GM18867 (cell line): ENCODE measurements at regions not wholly inside any gene's neighbourhood (a gene's known extent, or its start where the extent isn't known, plus 50 kb on each side); places are given as distances from the start of the nearest gene placed in this dataset.
"Not testable (repeated sequence)": the region's sequence is repeated elsewhere in the genome, so short reads cannot be mapped to it uniquely, and the experiment has no call there.

Experiments
- ATAC-seq: cut with Tn5 transposase; IDR thresholded peaks from one replicate; pipeline ENCODE4 v1.9.1; 2021; ENCODE audit warnings: mild to moderate bottlenecking, moderate library complexity; ENCODE audit not compliant: unreplicated experiment

GRCh38 chr11:122404571-122404970 is 251.0 kb upstream of the UBASH3B start:
- ATAC-seq, result no peak

GRCh38 chr11:122401581-122401980 is 253.9 kb upstream of the UBASH3B start:
- ATAC-seq, result not testable (repeated sequence)

GRCh38 chr11:122399375-122399774 is 256.1 kb upstream of the UBASH3B start:
- peak; percentile 75 for ATAC-seq

GRCh38 chr11:122398851-122399250 is 256.7 kb upstream of the UBASH3B start:
- ATAC-seq, result no peak

- ATAC-seq, result peak; percentile 60
Measured at GRCh38 chr11:122398167-122398566, 257.4 kb upstream of the UBASH3B start.

GRCh38 chr11:122395282-122395681 is 260.2 kb upstream of the UBASH3B start:
- no peak for ATAC-seq

- no peak for ATAC-seq
Measured at GRCh38 chr11:122394313-122394712, 261.2 kb upstream of the UBASH3B start.

- ATAC-seq, result no peak
Measured at GRCh38 chr11:122393209-122393860, 262.2 kb upstream of the UBASH3B start.

GRCh38 chr11:122392508-122392907 is 263.0 kb upstream of the UBASH3B start:
- ATAC-seq, result no peak

- ATAC-seq, result no peak
Measured at GRCh38 chr11:122391049-122391448, 264.5 kb upstream of the UBASH3B start.

- no peak for ATAC-seq
Measured at GRCh38 chr11:122383186-122383585, 267.2 kb upstream of the BLID start.

- peak; percentile 98 for ATAC-seq
Measured at GRCh38 chr11:122375687-122376399, 259.8 kb upstream of the BLID start.

GRCh38 chr11:122368796-122369195 is 252.8 kb upstream of the BLID start:
- ATAC-seq, result no peak

GRCh38 chr11:122367809-122368231 is 251.8 kb upstream of the BLID start:
- no peak for ATAC-seq

- ATAC-seq, result no peak
Measured at GRCh38 chr11:122365610-122366360, 249.8 kb upstream of the BLID start.

- ATAC-seq, result no peak
Measured at GRCh38 chr11:122363296-122363695, 247.3 kb upstream of the BLID start.

GRCh38 chr11:122362381-122362780 is 246.4 kb upstream of the BLID start:
- no peak for ATAC-seq

GRCh38 chr11:122360875-122361274 is 244.9 kb upstream of the BLID start:
- no peak for ATAC-seq

- no peak for ATAC-seq
Measured at GRCh38 chr11:122359081-122359571, 243.1 kb upstream of the BLID start.

GRCh38 chr11:122358292-122358691 is 242.3 kb upstream of the BLID start:
- no peak for ATAC-seq

GRCh38 chr11:122355968-122356367 is 240.0 kb upstream of the BLID start:
- ATAC-seq, result no peak
